ENCODE measurements at regions not wholly inside any gene's neighbourhood (a gene's known extent, or its start where the extent isn't known, plus 50 kb on each side); places are given as distances from the start of the nearest gene placed in this dataset.

DNA sequence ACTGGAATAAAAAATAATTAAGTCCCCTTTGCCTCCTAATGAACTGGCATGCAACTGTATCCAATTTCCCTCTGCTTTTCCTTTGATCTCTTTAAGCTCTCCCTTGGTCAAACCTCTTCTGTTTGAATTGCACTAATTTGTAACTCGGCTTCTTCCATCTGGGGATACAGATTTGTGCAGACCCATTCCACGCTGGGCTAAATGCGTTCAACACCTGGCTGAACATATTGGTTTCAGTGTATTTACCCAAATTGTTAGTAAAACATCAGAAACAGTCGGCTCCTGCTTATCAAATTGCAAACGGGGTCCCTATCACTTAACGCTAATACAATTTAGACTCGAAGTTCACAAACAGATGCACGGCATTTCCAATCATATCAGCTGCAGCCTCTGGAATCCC lies 124.9 kb upstream of the TAPT1 start:
- TF ChIP-seq CTCF (IDR thresholded peaks at IDR 0.05) (no peak), POLR2A (IDR thresholded peaks at IDR 0.05) (no peak)
